Suprapubic skin (tissue), 4 donors: ENCODE measurements at regions not wholly inside any gene's neighbourhood (a gene's known extent, or its start where the extent isn't known, plus 50 kb on each side); places are given as distances from the start of the nearest gene placed in this dataset.

Source experiments
- CTCF ChIP-seq, 2 donors: fragments of 200-600 bp in 1 of 2; fragments of 450-650 bp in 1 of 2; sonication (generic) in 1 of 2; IDR thresholded peaks; one replicate each; pipeline ENCODE4 v1.5.1; 2016 to 2019; ENCODE audit warnings: antibody characterized with exemption in 2 of 2, mild to moderate bottlenecking in 1 of 2, moderate library complexity in 1 of 2
- EP300 ChIP-seq: sonication (generic); formaldehyde crosslinking; IDR thresholded peaks from one replicate; pipeline ENCODE4 v1.6.1; 2017; ENCODE audit warnings: antibody characterized with exemption
- POLR2A ChIP-seq, 2 donors: fragments of 450-650 bp; IDR thresholded peaks; one replicate each; pipeline ENCODE4 v1.6.1; 2017; ENCODE audit warnings: antibody characterized with exemption in 2 of 2, mild to moderate bottlenecking in 2 of 2, moderate library complexity in 2 of 2
- POLR2AphosphoS5 ChIP-seq, 3 donors: sonication (generic); formaldehyde crosslinking; IDR thresholded peaks; one replicate each; pipeline ENCODE4 v1.6.1; 2017; ENCODE audit warnings: antibody characterized with exemption in 3 of 3

GRCh38 chr1:38783640-38784229, 75.8 kb downstream of the RRAGC start:
- no peak for TF ChIP-seq POLR2A (IDR thresholded peaks at IDR 0.05)
- TF ChIP-seq POLR2AphosphoS5 (IDR thresholded peaks at IDR 0.05): no peak
- TF ChIP-seq EP300: no peak
- TF ChIP-seq CTCF (IDR thresholded peaks at IDR 0.05): no peak
